B cell (primary cell): ENCODE measurements at regions not wholly inside any gene's neighbourhood (a gene's known extent, or its start where the extent isn't known, plus 50 kb on each side); places are given as distances from the start of the nearest gene placed in this dataset.

Experiments used
- EZH2 ChIP-seq: IDR thresholded peaks from 2 replicates; pipeline ENCODE4 v1.6.1; 2012; ENCODE audit warnings: borderline replicate concordance, low read depth, mild to moderate bottlenecking, moderate library complexity, low read length; ENCODE audit not compliant: insufficient read depth, poor library complexity, severe bottlenecking
- TF ChIP-seq, protein P1 (sequence below): fragments of 200-600 bp; IDR thresholded peaks from one replicate; pipeline ENCODE4 v1.8.0; 2022; ENCODE audit warnings: antibody characterized with exemption, mild to moderate bottlenecking

DNA sequence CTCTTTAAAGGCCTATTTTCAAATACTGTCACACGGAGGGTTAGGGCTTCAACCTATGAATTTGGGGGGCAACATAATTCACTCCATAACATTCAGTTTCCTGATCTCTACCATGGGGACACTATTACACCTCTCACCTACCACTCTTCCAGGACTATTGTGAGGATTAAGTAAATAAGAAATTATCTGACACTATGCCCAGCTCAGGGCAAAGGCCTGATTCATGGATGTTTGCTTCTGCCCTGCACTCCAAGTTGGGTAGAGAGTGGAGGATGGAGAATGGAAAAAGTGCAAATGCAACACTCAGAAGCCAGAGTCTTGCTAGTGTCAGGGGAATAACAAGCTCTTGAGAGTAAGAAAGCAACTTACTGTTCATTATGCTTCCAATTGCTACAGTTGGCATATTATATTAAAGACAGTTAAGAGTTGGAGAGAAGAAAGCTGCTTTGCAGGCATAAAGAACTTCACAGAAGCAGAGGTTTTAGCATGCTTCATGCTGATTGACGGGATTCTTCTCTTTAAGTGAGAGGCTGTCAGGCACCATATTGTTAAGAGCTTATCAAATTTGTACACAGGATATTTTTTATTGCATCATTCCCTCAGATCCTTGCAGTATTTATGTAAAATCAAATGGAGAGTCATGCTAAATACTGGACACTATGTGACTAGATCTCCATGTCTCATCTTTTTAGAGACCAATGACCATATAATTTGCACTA lies 375.3 kb downstream of the VPS13C start:
- TF ChIP-seq, protein P1, sequence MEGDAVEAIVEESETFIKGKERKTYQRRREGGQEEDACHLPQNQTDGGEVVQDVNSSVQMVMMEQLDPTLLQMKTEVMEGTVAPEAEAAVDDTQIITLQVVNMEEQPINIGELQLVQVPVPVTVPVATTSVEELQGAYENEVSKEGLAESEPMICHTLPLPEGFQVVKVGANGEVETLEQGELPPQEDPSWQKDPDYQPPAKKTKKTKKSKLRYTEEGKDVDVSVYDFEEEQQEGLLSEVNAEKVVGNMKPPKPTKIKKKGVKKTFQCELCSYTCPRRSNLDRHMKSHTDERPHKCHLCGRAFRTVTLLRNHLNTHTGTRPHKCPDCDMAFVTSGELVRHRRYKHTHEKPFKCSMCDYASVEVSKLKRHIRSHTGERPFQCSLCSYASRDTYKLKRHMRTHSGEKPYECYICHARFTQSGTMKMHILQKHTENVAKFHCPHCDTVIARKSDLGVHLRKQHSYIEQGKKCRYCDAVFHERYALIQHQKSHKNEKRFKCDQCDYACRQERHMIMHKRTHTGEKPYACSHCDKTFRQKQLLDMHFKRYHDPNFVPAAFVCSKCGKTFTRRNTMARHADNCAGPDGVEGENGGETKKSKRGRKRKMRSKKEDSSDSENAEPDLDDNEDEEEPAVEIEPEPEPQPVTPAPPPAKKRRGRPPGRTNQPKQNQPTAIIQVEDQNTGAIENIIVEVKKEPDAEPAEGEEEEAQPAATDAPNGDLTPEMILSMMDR: no peak
- TF ChIP-seq EZH2: no peak
